Common myeloid progenitor, CD34-positive (primary cell): ENCODE measurements at regions not wholly inside any gene's neighbourhood (a gene's known extent, or its start where the extent isn't known, plus 50 kb on each side); places are given as distances from the start of the nearest gene placed in this dataset.

ENCODE experiments used
- CTCF ChIA-PET: fragments of 350-600 bp; sonication (Branson Sonifier 250); formaldehyde crosslinking; loops from one replicate; lab custom pipeline; 2021; ENCODE audit warnings: antibody characterized with exemption; lab: Charles Lee
- POLR2A ChIA-PET: fragments of 350-600 bp; sonication (Branson Sonifier 250); formaldehyde crosslinking; loops from one replicate; lab custom pipeline; 2021; ENCODE audit warnings: antibody characterized with exemption; lab: Charles Lee
- DNase-seq, 3 donors: peaks; one replicate each; pipeline versions ENCODE4 v3.0.0 to v3.0.0-alpha.2; 2013
- H3K27ac ChIP-seq, 2 experiments: 1 replicate in 1 of 2; 2 replicates in 1 of 2; pipeline ENCODE4 v1.7.0; 2013; ENCODE audit warnings: inconsistent platforms in 2 of 2, low read length in 2 of 2, mild to moderate bottlenecking in 2 of 2, low read depth in 1 of 2, moderate library complexity in 1 of 2; ENCODE audit not compliant: severe bottlenecking in 2 of 2, insufficient read depth in 1 of 2, poor library complexity in 1 of 2
- H3K27me3 ChIP-seq, 5 experiments: replicated peaks in 2 of 5; 1 replicate in 3 of 5; 2 replicates in 2 of 5; pipeline versions ENCODE4 v1.6.1 to v1.7.0; 2013; ENCODE audit warnings: low read length in 4 of 5, mild to moderate bottlenecking in 2 of 5, moderate library complexity in 2 of 5, inconsistent platforms in 1 of 5; ENCODE audit not compliant: insufficient read depth in 5 of 5, control insufficient read depth in 4 of 5
- H3K36me3 ChIP-seq, 4 experiments: 1 replicate in 2 of 4; 2 replicates in 2 of 4; pipeline versions ENCODE4 v1.6.1 to v1.7.0; 2013; ENCODE audit warnings: low read length in 3 of 4, control low read depth in 1 of 4, mild to moderate bottlenecking in 1 of 4; ENCODE audit not compliant: control insufficient read depth in 4 of 4, insufficient read depth in 4 of 4
- H3K4me1 ChIP-seq, 4 experiments: 1 replicate in 3 of 4; 2 replicates in 1 of 4; pipeline versions ENCODE4 v1.6.1 to v1.7.1; 2013; ENCODE audit warnings: low read length in 3 of 4, mild to moderate bottlenecking in 3 of 4, control low read depth in 1 of 4, inconsistent platforms in 1 of 4, moderate library complexity in 1 of 4; ENCODE audit not compliant: control insufficient read depth in 4 of 4, insufficient read depth in 4 of 4; ENCODE audit errors: control extremely low read depth in 1 of 4
- H3K4me3 ChIP-seq, 7 experiments: 1 replicate in 4 of 7; 2 replicates in 3 of 7; pipeline versions ENCODE4 v1.5.1 to v1.7.0; 2013; ENCODE audit warnings: mild to moderate bottlenecking in 7 of 7, low read length in 6 of 7, moderate library complexity in 6 of 7, inconsistent platforms in 2 of 7, low read depth in 2 of 7, control low read depth in 1 of 7; ENCODE audit not compliant: insufficient read depth in 4 of 7, control insufficient read depth in 1 of 7; ENCODE audit errors: extremely low read depth in 1 of 7
- H3K9me3 ChIP-seq, 5 experiments: 1 replicate in 4 of 5; 2 replicates in 1 of 5; pipeline versions ENCODE4 v1.6.1 to v1.7.1; 2013; ENCODE audit warnings: low read length in 4 of 5, mild to moderate bottlenecking in 2 of 5, inconsistent platforms in 1 of 5, low read depth in 1 of 5, moderate library complexity in 1 of 5; ENCODE audit not compliant: control insufficient read depth in 4 of 5, insufficient read depth in 2 of 5; ENCODE audit errors: control extremely low read depth in 1 of 5
- WGBS: methylation state at CpG from one replicate; pipeline ENCODE4 v1.1.5; 2013; ENCODE audit not compliant: insufficient coverage; 5-methylcytosine and 5-hydroxymethylcytosine counted together

DNA sequence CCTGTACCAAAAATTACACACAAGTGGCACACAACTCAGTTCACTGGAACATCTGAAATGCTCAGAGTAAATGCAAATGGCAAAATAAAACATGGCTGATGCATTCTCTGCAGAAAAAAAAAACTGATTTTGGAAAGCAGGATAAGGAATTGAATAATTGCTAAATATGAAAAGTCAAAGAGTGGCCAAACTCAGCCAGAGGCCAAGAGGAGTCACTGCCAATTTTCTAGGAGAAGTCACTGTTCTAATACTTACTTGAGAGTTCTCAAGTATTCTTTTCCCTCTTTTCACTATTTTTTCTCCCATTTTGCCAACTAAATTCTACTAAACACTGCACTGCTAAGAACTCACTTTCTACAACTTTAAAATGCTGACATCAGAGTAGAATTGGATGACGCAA lies 1018.6 kb downstream of the TUSC7 start:
- ChIA-PET CTCF (no interaction called here), POLR2A (no interaction called here)
- Histone ChIP-seq H3K4me1 (no peaks in the 10 kb centered on the region), H3K27ac (no peak overlapping the region), H3K36me3 (no peaks in the 10 kb centered on the region), H3K9me3 (no peaks in the 10 kb centered on the region), H3K4me3 (no peak overlapping the region), H3K27me3 (peaks cover 0 to 2% (median 0%) of the 10 kb centered on the region in 5 experiments)
- whole genome bisulfite sequencing, result no CpG with 5 or more reads among the region's 1 CpG
- DNase-seq, result no peak

DNA sequence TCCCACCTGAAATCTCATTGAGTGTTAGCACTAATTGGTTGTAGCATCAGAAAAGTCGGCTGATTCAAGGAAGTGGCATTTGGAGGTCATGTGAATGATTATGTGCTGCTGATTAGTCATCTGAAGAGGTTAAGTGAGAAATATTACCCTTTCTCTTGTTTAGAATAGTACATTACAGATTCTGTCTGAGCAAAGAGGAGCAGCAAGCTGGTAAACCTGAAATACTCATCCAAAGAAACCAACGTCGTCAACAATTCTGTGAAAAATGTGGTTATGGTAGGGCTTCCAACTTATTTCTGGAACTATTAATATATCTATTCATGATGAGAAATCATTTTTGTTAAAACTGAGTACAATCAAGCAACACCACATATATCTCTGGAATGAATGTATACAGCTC lies 1024.9 kb downstream of the TUSC7 start:
- no peaks in the 10 kb centered on the region for H3K9me3 ChIP-seq
- no peaks in the 10 kb centered on the region for H3K4me1 ChIP-seq
- ChIA-PET POLR2A (no interaction called here), CTCF (no interaction called here)
- DNase-seq, result no peak
- WGBS, result 100% methylated on average over 1 of the region's 3 CpGs
- H3K36me3 ChIP-seq, result no peaks in the 10 kb centered on the region
- H3K27ac ChIP-seq, result no peak overlapping the region
- no peak overlapping the region for H3K4me3 ChIP-seq
- H3K27me3 ChIP-seq, result no peaks in the 10 kb centered on the region

DNA sequence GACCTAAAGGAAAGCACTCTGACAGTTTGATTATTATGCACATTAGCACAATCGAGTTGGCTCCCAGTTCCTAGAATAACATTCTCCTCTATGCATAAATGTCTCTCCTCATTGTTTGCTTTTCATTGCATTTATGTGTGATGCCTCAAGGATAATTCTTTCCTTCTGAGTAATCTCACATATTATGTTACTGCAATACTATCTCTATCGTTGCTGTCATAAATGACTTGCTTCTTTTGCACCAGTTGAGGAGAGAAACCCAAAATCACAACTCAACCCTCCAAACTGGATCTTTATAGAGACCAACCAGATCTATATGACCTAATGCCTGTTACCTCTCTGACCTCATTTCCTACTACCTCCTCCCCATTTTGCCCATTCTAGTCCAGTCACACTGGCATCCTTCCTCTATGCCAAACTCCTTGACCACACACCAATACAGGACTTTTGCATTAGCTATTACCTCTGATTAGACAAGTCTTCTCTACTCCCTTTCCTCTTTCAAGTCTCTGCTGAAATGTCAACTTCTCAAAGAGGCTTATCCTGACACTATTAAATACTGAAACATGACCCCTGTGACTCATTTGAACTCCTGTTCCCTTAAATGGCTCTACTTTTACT lies 1026.0 kb downstream of the TUSC7 start:
- WGBS, result no CpG with 5 or more reads among the region's 2 CpGs
- no peak overlapping the region for H3K27ac ChIP-seq
- POLR2A ChIA-PET, result no interaction called here
- CTCF ChIA-PET, result no interaction called here
- H3K4me3 ChIP-seq, result no peak overlapping the region
- H3K27me3 ChIP-seq, result no peaks in the 10 kb centered on the region
- H3K36me3 ChIP-seq, result no peaks in the 10 kb centered on the region
- no peaks in the 10 kb centered on the region for H3K4me1 ChIP-seq
- no peaks in the 10 kb centered on the region for H3K9me3 ChIP-seq
- DNase-seq, result no peak

DNA sequence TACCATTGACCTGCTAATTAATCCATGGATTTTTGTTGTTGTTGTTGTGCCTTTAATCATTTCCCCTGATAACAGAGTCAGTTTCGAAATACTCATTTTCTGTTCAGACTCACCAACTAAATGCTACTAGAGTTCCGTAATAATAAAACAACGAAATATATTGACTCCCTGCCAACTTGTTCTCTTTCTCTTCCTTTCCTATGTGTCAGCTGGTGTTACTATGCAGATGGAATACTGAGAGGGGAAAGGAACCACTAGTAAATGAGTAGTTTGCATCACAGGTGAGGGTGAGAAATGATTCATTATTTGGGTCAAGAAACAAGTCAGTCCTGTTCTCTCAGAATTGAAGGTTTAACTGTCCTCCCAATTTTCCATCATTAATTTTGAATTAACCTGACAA lies 1027.3 kb downstream of the TUSC7 start:
- DNase-seq, result no peak
- ChIA-PET POLR2A (no interaction called here), CTCF (no interaction called here)
- no CpG with 5 or more reads among the region's 3 CpGs for WGBS
- H3K36me3 ChIP-seq, result no peaks in the 10 kb centered on the region
- no peak overlapping the region for H3K27ac ChIP-seq
- H3K4me3 ChIP-seq, result no peak overlapping the region
- H3K27me3 ChIP-seq, result no peaks in the 10 kb centered on the region
- H3K9me3 ChIP-seq, result no peaks in the 10 kb centered on the region
- H3K4me1 ChIP-seq, result no peaks in the 10 kb centered on the region

DNA sequence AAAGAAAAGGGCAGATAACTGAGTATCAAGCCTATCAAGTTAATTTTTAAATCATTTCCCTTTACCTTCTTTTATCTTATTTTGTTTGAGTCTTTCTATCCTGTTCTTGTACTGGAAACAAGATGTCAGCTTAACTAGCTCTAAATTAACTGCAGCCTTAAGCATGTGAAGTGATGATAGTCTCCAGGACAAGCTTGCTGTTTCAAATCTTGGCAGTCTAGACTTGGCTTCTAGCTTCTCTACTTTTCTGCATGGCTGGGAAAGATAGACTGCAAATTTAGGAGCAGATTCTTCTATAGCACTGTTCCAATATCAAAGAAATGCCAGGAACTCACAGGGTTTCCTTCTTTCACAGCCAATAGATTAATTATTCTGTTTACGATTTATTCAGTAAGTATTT lies 1034.4 kb downstream of the TUSC7 start:
- POLR2A ChIA-PET, result no interaction called here
- CTCF ChIA-PET, result no interaction called here
- WGBS, result no CpG with 5 or more reads among the region's 1 CpG
- no peaks in the 10 kb centered on the region for H3K36me3 ChIP-seq
- no peak overlapping the region for H3K27ac ChIP-seq
- no peak overlapping the region for H3K4me3 ChIP-seq
- DNase-seq, result no peak
- H3K27me3 ChIP-seq, result no peaks in the 10 kb centered on the region
- no peaks in the 10 kb centered on the region for H3K4me1 ChIP-seq
- peaks cover 0 to 1% (median 0%) of the 10 kb centered on the region in 5 experiments for H3K9me3 ChIP-seq

DNA sequence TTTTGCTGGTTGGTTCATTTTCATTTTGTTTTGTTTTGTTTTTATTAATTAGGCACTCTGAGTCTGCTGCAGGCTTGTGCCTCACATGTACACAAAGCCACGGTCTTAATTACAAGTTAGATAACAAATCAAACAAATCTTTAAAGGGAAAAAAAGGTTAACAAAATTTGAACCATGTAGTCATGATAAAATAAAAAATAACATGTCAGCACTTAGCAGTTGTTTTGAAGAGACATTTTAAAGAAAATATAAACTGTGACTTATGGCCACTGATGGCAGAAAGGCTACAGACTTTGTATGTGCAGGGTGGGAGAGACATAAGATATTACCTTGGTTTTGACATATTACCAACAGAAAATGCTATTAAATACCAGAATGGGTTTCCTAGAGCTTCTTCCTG lies 1035.4 kb downstream of the TUSC7 start:
- Histone ChIP-seq H3K4me3 (no peak overlapping the region), H3K4me1 (no peaks in the 10 kb centered on the region), H3K9me3 (peaks cover 0 to 1% (median 0%) of the 10 kb centered on the region in 5 experiments), H3K36me3 (no peaks in the 10 kb centered on the region), H3K27ac (no peak overlapping the region), H3K27me3 (no peaks in the 10 kb centered on the region)
- no CpG with 5 or more reads among the region's 1 CpG for WGBS
- DNase-seq, result no peak
- CTCF ChIA-PET, result no interaction called here
- POLR2A ChIA-PET, result no interaction called here

DNA sequence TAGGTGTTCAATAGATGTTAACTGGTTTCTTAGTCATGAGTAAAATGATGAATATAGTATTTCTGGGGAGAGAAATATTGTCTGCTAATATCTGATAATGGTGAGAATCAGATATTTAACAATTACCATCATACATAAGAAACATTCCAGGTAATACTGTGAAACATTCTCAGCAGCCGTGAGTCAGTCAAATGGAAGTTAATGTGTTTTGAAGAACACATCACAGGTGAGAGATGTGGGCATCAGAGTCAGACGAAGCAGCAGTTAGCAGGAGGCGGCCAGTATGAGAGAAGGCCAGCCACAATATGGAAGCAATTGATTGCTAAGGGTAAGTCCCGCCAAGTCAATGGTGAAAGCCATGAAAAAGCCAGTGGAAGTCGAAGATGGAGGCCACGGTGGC lies 1035.9 kb downstream of the TUSC7 start:
- 78% methylated on average over 6 of the region's 6 CpGs for WGBS
- Histone ChIP-seq H3K27me3 (no peaks in the 10 kb centered on the region), H3K36me3 (no peaks in the 10 kb centered on the region), H3K4me1 (no peaks in the 10 kb centered on the region), H3K4me3 (no peak overlapping the region), H3K27ac (no peak overlapping the region), H3K9me3 (peaks cover 0 to 1% (median 0%) of the 10 kb centered on the region in 5 experiments)
- no peak for DNase-seq
- ChIA-PET POLR2A (no interaction called here), CTCF (no interaction called here)
